ENCODE measurements at regions not wholly inside any gene's neighbourhood (a gene's known extent, or its start where the extent isn't known, plus 50 kb on each side); places are given as distances from the start of the nearest gene placed in this dataset.
"Not testable (repeated sequence)": the region's sequence is repeated elsewhere in the genome, so short reads cannot be mapped to it uniquely, and the experiment has no call there.

DNA sequence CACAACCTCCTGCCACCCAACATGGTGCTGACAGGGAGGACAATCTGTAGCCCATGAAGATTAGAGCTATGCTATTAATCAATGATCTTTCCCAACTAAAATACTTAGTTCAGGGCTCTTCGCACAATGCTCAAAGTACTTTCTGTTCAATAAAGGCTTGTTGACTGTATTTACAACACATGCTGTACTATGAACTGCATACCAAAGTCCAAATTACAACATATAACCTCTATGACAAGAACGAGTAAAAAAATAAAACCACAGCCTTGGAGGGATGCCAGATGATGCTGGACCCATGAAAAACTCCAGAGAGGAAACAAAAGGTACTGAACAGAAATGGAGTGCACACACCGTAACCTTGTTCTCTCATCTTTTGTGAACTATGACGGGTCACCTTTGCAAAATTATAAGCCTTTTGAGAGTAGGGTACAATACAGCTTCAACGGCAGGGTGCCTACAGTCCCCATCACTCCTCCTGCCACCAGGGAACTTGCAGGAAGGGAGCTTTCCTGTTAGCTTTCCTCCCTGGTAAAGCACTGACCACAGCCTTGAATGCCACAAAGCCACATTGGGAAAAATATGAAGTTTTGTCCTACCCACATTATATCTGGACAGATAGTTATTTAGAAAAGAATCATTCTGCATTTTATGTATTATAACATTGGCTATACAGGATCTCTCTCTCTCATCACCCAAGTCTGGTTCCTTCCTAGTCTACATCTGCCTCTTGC is 175.6 kb downstream of the NRIP1 start:
- H3K4me3 ChIP-seq (ENCODE audit: low read length) = no peak overlapping the region
- TF ChIP-seq, protein P1, sequence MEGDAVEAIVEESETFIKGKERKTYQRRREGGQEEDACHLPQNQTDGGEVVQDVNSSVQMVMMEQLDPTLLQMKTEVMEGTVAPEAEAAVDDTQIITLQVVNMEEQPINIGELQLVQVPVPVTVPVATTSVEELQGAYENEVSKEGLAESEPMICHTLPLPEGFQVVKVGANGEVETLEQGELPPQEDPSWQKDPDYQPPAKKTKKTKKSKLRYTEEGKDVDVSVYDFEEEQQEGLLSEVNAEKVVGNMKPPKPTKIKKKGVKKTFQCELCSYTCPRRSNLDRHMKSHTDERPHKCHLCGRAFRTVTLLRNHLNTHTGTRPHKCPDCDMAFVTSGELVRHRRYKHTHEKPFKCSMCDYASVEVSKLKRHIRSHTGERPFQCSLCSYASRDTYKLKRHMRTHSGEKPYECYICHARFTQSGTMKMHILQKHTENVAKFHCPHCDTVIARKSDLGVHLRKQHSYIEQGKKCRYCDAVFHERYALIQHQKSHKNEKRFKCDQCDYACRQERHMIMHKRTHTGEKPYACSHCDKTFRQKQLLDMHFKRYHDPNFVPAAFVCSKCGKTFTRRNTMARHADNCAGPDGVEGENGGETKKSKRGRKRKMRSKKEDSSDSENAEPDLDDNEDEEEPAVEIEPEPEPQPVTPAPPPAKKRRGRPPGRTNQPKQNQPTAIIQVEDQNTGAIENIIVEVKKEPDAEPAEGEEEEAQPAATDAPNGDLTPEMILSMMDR (IDR thresholded peaks at IDR 0.05; ENCODE audit: insufficient read depth, low read depth, low read length, missing control alignments) = no peak
- DNase-seq (ENCODE audit: low read depth) = peak; percentile 49

DNA sequence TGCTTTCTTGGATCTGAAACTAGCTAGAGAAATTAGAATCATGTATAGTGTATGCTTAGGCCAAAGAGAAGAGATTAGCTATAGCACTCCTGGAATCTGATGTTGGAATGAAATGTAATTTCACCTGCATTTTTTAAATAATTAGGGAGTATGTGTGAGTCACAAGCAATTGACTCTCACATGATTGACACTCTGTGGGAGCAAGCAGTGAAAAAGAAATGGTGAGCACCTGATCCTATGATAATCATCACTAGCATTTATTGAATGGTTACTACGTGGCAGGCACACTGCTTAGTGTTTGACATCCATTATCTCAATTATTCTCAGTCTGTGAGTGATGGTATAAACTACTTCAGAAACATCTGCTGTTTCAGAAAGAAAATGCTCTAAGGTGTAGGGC is 176.6 kb downstream of the NRIP1 start:
- no peak for DNase-seq (ENCODE audit: low read depth)

DNA sequence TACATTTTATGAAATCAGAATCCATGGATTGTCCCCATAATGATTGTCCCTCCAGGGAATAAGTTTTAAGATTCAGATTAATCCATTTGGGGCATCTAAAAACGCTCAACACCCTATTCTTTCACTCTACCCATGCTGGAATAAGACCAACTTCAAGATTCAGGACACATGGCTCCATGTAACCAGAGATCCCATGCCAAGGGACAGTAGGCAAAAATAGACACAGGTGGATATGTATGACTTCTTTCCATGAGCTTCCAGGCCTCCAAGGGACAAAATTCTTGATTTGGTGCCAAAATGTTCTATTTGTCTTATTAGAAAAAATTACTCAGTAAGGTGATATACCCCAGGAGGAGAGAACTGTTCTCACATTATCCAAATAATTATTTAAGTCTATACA is 178.8 kb downstream of the NRIP1 start:
- no peak for DNase-seq (ENCODE audit: low read depth)
- H3K4me3 ChIP-seq (ENCODE audit: low read length) = no peak overlapping the region
- TF ChIP-seq, protein P1 (IDR thresholded peaks at IDR 0.05; ENCODE audit: insufficient read depth, low read depth, low read length, missing control alignments) = no peak

More for the DNA sequence above, 176.6 kb downstream of the NRIP1 start:
- TF ChIP-seq, protein P1 (IDR thresholded peaks at IDR 0.05; ENCODE audit: insufficient read depth, low read depth, low read length, missing control alignments) = no peak
- no peak overlapping the region for H3K4me3 ChIP-seq (ENCODE audit: low read length)

DNA sequence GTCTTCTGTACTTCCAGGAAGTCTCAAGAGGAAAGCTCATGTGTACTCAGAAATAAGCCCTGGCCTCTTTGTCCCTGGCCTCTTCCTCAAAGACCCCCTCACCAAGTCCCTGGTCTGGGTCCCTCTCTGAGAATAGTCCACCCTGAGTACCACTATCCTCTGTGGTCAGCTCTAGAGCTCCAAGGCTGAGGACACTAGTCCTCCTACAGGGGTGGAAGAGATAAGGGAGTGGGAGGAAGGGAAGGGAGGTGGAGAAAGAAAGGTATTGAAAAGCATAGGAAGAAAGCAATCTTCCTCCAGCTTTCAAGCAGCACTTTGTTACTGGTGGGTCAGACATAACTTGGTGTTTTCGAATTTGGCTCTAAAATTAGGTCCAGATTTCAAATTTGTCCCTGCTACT is 181.4 kb downstream of the NRIP1 start:
- H3K4me3 ChIP-seq (ENCODE audit: low read length) = no peak overlapping the region
- DNase-seq (ENCODE audit: low read depth) = no peak
- TF ChIP-seq, protein P1 (IDR thresholded peaks at IDR 0.05; ENCODE audit: insufficient read depth, low read depth, low read length, missing control alignments) = no peak

DNA sequence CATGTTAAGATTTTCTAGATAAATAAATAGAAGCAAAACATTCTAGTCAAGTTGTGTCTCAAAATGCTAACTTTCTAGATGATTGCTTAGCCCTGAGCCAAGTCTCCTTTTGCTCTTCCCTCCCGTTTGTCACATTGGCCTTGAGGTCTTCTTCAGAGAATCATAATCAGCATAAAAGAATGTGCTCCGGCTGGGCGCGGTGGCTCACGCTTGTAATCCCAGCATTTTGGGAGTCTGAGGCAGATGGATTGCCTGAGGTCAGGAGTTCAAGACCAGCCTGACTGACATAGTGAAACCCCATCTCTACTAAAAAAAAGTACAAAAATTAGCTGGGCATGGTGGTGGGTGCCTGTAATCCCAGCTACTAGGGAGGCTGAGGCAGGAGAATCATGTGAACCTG is 182.3 kb downstream of the NRIP1 start:
- DNase-seq (ENCODE audit: low read depth); H3K4me3 ChIP-seq (ENCODE audit: low read length): not testable (repeated sequence)

DNA sequence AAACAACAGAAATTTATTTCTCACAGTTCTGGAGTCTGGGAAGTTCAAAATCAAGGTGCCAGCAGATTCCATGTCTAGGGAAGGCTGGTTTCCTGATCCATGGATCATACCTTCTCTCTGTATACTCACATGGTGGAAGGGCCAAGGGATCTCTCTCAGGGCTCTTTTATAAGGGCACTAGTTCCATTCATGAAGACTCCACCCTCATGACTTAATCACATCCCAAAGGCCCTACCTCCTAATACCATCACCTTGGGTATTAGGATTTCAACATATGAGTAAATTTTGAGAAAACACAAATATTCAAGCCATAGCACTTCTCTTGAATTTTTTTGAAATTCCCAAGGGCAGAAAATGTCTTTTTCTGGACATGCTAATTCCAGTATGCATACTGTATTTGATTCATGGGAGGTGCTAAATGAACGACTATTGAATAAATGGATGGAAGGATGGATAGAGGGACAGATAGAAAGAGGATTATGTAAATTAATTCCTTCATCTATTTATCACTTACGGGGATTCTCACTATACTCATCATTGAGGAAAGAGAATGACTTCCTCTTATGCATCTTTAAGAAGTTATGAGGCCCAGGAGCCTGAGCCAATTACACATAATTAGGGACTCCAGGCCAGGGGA is 182.8 kb downstream of the NRIP1 start:
- no peak for DNase-seq (ENCODE audit: low read depth)
- H3K4me3 ChIP-seq (ENCODE audit: low read length) = no peak overlapping the region

DNA sequence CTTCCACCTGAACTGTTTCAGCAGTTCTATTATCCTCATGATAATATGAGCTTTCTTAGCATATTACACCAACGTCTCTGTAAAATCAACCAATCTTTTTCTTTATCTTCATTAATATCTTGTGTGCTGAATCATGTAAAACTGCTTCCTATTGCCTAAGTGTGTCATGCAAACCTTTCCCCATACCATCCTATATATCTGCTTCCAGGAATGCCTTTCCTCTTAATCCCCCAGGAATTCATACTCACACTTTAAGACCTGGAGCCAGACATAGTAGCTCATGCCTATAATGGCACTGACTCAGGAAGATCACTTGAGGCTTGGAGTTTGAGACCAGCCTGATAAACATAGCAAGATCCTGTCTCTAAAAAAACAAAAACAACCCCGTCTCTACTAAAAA is 183.9 kb downstream of the NRIP1 start:
- peak; percentile 88 for DNase-seq (ENCODE audit: low read depth)
- H3K4me3 ChIP-seq (ENCODE audit: low read length) = no peak overlapping the region
- TF ChIP-seq, protein P1 (IDR thresholded peaks at IDR 0.05; ENCODE audit: insufficient read depth, low read depth, low read length, missing control alignments) = no peak

More for the DNA sequence above, 182.8 kb downstream of the NRIP1 start:
- TF ChIP-seq, protein P1 (IDR thresholded peaks at IDR 0.05; ENCODE audit: insufficient read depth, low read depth, low read length, missing control alignments) = no peak
